Panc1 (cell line): ENCODE measurements at regions not wholly inside any gene's neighbourhood (a gene's known extent, or its start where the extent isn't known, plus 50 kb on each side); places are given as distances from the start of the nearest gene placed in this dataset.

Source experiments
- ATAC-seq: fragments of 200-7000 bp; cut with Tn5 transposase; 2 replicates; pipeline ENCODE4 v1.9.1; 2020; ENCODE audit warnings: mild to moderate bottlenecking, moderate library complexity
- BruUV-seq: library from RNA; stranded (reverse); fragments of 400-500 nt; replicated peaks from 2 replicates; lab custom pipeline; 2021; lab: Mats Ljungman, UMichigan
- CTCF ChIA-PET: fragments of 300-600 bp; sonication (Branson Sonifier 250); formaldehyde crosslinking; loops from one replicate; lab custom pipeline; 2022; ENCODE audit warnings: antibody characterized with exemption; lab: Charles Lee
- POLR2A ChIA-PET: fragments of 300-600 bp; sonication (Branson Sonifier 250); formaldehyde crosslinking; loops from one replicate; lab custom pipeline; 2022; ENCODE audit warnings: antibody characterized with exemption; lab: Charles Lee
- DNase-seq: peaks from one replicate; pipeline ENCODE4 v3.0.0-alpha.2; 2010; ENCODE audit warnings: low read depth, low spot score
- H3K27ac ChIP-seq: 2 replicates; pipeline ENCODE4 v1.5.1; 2011; ENCODE audit warnings: mild to moderate bottlenecking, low read length, inconsistent platforms
- H3K27me3 ChIP-seq: fragments of 200-500 bp; sonication (Bioruptor generic); 2 replicates; pipeline ENCODE4 v1.6.0; 2014; ENCODE audit warnings: low read length, inconsistent platforms; ENCODE audit not compliant: control insufficient read depth, insufficient read depth
- H3K36me3 ChIP-seq: fragments of 200-500 bp; sonication (Bioruptor generic); 2 replicates; pipeline ENCODE4 v1.5.1; 2014; ENCODE audit warnings: inconsistent platforms, mild to moderate bottlenecking, low read length, moderate library complexity; ENCODE audit not compliant: control insufficient read depth, insufficient read depth
- H3K4me1 ChIP-seq: 2 replicates; pipeline ENCODE4 v1.5.1; 2011; ENCODE audit warnings: inconsistent platforms, mild to moderate bottlenecking, low read length, moderate library complexity; ENCODE audit not compliant: control insufficient read depth, insufficient read depth
- H3K4me3 ChIP-seq, 2 experiments: 2 replicates each; pipeline ENCODE4 v1.5.1; 2011 to 2012; ENCODE audit warnings: low read depth in 2 of 2, low read length in 2 of 2, mild to moderate bottlenecking in 2 of 2, inconsistent platforms in 1 of 2, moderate library complexity in 1 of 2
- H3K9me3 ChIP-seq: fragments of 200-500 bp; sonication (Bioruptor generic); 2 replicates; pipeline ENCODE4 v1.5.1; 2014; ENCODE audit warnings: low read depth, mild to moderate bottlenecking, inconsistent platforms, low read length, moderate library complexity; ENCODE audit not compliant: control insufficient read depth, insufficient read depth
- CTCF ChIP-seq: fragments of 450-650 bp; IDR thresholded peaks from 2 replicates; pipeline ENCODE4 v1.5.1; 2017; ENCODE audit warnings: mild to moderate bottlenecking
- POLR2AphosphoS5 ChIP-seq: IDR thresholded peaks from 2 replicates; pipeline ENCODE4 v1.6.1; 2012; ENCODE audit warnings: mild to moderate bottlenecking, low read depth, low read length, moderate library complexity
- REST ChIP-seq, 2 experiments: IDR thresholded peaks; 2 replicates each; pipeline ENCODE4 v1.6.1; 2011 to 2012; ENCODE audit warnings: low read depth in 2 of 2, control low read depth in 1 of 2, low read length in 1 of 2, mild to moderate bottlenecking in 1 of 2, moderate library complexity in 1 of 2; ENCODE audit not compliant: insufficient read depth in 1 of 2
- SIN3A ChIP-seq: IDR thresholded peaks from 2 replicates; pipeline ENCODE4 v1.6.1; 2012; ENCODE audit warnings: low read depth, mild to moderate bottlenecking, low read length, moderate library complexity, borderline replicate concordance; ENCODE audit not compliant: insufficient read depth
- TCF7L2 ChIP-seq: IDR thresholded peaks from 2 replicates; pipeline ENCODE4 v1.6.1; 2011; ENCODE audit warnings: mild to moderate bottlenecking, low read depth, low read length, inconsistent platforms
- in situ Hi-C: cut with HindIII; loops from 2 replicates; pipeline ENCODE4 v1.10.0; 2016; ENCODE audit warnings: low sequenced_read_pairs, low pct_unique_long_range_greater_than_20kb
- intact Hi-C: fragments of 100-400 bp; cut with micrococcal nuclease; formaldehyde crosslinking; loops from one replicate; pipeline ENCODE4 v1.10.0; 2022; ENCODE audit not compliant: unreplicated experiment

- in situ Hi-C loops (no loop called here), intact Hi-C loops (no loop called here)
- no peak overlapping the region for H3K4me3 ChIP-seq
- H3K27me3 ChIP-seq: no peaks in the 10 kb centered on the region
- BruUV-seq: no TSS peak
- no peak for TF ChIP-seq SIN3A
- no peak for TF ChIP-seq TCF7L2
- no peak for TF ChIP-seq REST (IDR thresholded peaks at IDR 0.05; ENCODE audit: insufficient read depth in 1 of 2, low read depth in 2 of 2, low read length in 1 of 2)
- no peak; the same call in 1 of the 2 replicates for TF ChIP-seq CTCF
- no peak for TF ChIP-seq POLR2AphosphoS5
- DNase-seq (no peak), ATAC-seq (no peak)
- CTCF ChIA-PET: no interaction called here
- H3K27ac ChIP-seq: no peak overlapping the region
- H3K9me3 ChIP-seq: no peaks in the 10 kb centered on the region
- no peaks in the 10 kb centered on the region for H3K36me3 ChIP-seq
- no peaks in the 10 kb centered on the region for H3K4me1 ChIP-seq
- POLR2A ChIA-PET: no interaction called here
Measured at GRCh38 chr5:167217097-167217743, 1074.2 kb upstream of the WWC1 start.

GRCh38 chr5:167219298-167219697 lies 1072.1 kb upstream of the WWC1 start:
- Histone ChIP-seq H3K27me3 (no peaks in the 10 kb centered on the region), H3K27ac (no peak overlapping the region), H3K4me1 (no peaks in the 10 kb centered on the region), H3K9me3 (no peaks in the 10 kb centered on the region), H3K4me3 (no peak overlapping the region), H3K36me3 (no peaks in the 10 kb centered on the region)
- no peak for DNase-seq
- no peak for TF ChIP-seq POLR2AphosphoS5
- intact Hi-C loops: no loop called here
- ChIA-PET POLR2A (no interaction called here), CTCF (no interaction called here)
- BruUV-seq: no TSS peak
- in situ Hi-C loops: no loop called here
- ATAC-seq: no peak

GRCh38 chr5:167226386-167226785 lies 1065.1 kb upstream of the WWC1 start:
- Histone ChIP-seq H3K4me1 (no peaks in the 10 kb centered on the region), H3K36me3 (no peaks in the 10 kb centered on the region), H3K27ac (no peak overlapping the region), H3K4me3 (no peak overlapping the region), H3K27me3 (no peaks in the 10 kb centered on the region), H3K9me3 (0 out of 2 replicates have a peak, but pooled peaks cover 5% of the 10 kb centered on the region)
- no peak for TF ChIP-seq CTCF
- no peak for TF ChIP-seq POLR2AphosphoS5
- TF ChIP-seq TCF7L2: no peak
- ATAC-seq (no peak), DNase-seq (no peak)
- intact Hi-C loops (no loop called here), in situ Hi-C loops (no loop called here)
- ChIA-PET CTCF (no interaction called here), POLR2A (no interaction called here)
- BruUV-seq: no TSS peak
